Osteoblast (primary cell): ENCODE measurements at regions not wholly inside any gene's neighbourhood (a gene's known extent, or its start where the extent isn't known, plus 50 kb on each side); places are given as distances from the start of the nearest gene placed in this dataset.
A peak's percentile ranks its signal among the peaks of the same experiment; 100 is the strongest.

ENCODE experiments used
- DNase-seq: peaks from one replicate; pipeline ENCODE4 v3.0.0; 2011; ENCODE audit warnings: low spot score, mixed read lengths; ENCODE audit not compliant: insufficient read length; ENCODE audit errors: missing footprints
- H2AFZ ChIP-seq: 2 replicates; pipeline ENCODE4 v1.6.0; 2011; ENCODE audit warnings: mild to moderate bottlenecking, low read length
- H3K27ac ChIP-seq: 2 replicates; pipeline ENCODE4 v1.5.1; 2011; ENCODE audit warnings: mild to moderate bottlenecking, low read depth, low read length, moderate library complexity
- H3K27me3 ChIP-seq: 2 replicates; pipeline ENCODE4 v1.6.0; 2012; ENCODE audit warnings: mild to moderate bottlenecking, control low read depth, inconsistent platforms, low read length, moderate library complexity; ENCODE audit not compliant: insufficient read depth
- H3K36me3 ChIP-seq: 2 replicates; pipeline ENCODE4 v1.5.1; 2011; ENCODE audit warnings: mild to moderate bottlenecking, low read length, control low read depth, moderate library complexity; ENCODE audit not compliant: insufficient read depth
- H3K4me1 ChIP-seq: 2 replicates; pipeline ENCODE4 v1.5.1; 2011; ENCODE audit warnings: mild to moderate bottlenecking, low read length, control low read depth, moderate library complexity; ENCODE audit not compliant: insufficient read depth
- H3K4me2 ChIP-seq: 2 replicates; pipeline ENCODE4 v1.6.0; 2011; ENCODE audit warnings: mild to moderate bottlenecking, low read length; ENCODE audit not compliant: insufficient read depth
- H3K4me3 ChIP-seq: fragments of 200-600 bp; sonication (generic); 3 replicates; pipeline ENCODE4 v1.5.1; 2012; ENCODE audit warnings: mild to moderate bottlenecking, low read length, inconsistent platforms; ENCODE audit not compliant: insufficient read depth
- H3K79me2 ChIP-seq: 2 replicates; pipeline ENCODE4 v1.6.0; 2012; ENCODE audit warnings: mild to moderate bottlenecking, low read length, control low read depth, inconsistent platforms; ENCODE audit not compliant: insufficient read depth
- H3K9me3 ChIP-seq: 2 replicates; pipeline ENCODE4 v1.5.1; 2011; ENCODE audit warnings: low read depth, low read length, control low read depth
- H4K20me1 ChIP-seq: 2 replicates; pipeline ENCODE4 v1.6.0; 2012; ENCODE audit warnings: mild to moderate bottlenecking, low read length, control low read depth; ENCODE audit not compliant: insufficient read depth
- TF ChIP-seq, protein P1 (sequence below): IDR thresholded peaks from 2 replicates; pipeline ENCODE4 v1.5.1; 2011; ENCODE audit warnings: mild to moderate bottlenecking, low read depth, low read length, moderate library complexity; ENCODE audit errors: extremely low read depth

DNA sequence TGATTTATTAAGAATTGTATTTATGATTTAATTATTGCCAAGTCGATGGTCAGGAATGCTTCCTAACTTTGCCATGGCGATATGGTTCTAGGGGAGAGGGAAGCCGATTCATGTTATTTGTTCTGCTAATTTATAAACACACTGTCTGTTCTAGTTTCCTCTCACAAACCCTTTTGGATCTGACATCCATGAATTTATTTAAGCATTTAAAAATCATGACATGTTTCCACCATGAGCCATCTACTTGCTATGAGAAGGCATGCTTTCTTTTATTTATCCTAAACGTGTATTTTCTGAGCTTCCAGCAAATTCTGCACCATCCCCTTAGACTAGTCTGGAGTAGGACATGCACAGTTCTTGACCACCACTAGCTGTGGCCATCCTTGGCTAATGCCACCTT, 136.6 kb upstream of the STC2 start:
- DNase-seq, result no peak
- TF ChIP-seq, protein P1, sequence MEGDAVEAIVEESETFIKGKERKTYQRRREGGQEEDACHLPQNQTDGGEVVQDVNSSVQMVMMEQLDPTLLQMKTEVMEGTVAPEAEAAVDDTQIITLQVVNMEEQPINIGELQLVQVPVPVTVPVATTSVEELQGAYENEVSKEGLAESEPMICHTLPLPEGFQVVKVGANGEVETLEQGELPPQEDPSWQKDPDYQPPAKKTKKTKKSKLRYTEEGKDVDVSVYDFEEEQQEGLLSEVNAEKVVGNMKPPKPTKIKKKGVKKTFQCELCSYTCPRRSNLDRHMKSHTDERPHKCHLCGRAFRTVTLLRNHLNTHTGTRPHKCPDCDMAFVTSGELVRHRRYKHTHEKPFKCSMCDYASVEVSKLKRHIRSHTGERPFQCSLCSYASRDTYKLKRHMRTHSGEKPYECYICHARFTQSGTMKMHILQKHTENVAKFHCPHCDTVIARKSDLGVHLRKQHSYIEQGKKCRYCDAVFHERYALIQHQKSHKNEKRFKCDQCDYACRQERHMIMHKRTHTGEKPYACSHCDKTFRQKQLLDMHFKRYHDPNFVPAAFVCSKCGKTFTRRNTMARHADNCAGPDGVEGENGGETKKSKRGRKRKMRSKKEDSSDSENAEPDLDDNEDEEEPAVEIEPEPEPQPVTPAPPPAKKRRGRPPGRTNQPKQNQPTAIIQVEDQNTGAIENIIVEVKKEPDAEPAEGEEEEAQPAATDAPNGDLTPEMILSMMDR, result no peak
- H3K9me3 ChIP-seq, result no peaks in the 10 kb centered on the region
- no peaks in the 10 kb centered on the region for H3K27me3 ChIP-seq
- peaks cover 5% of the 10 kb centered on the region for H3K4me1 ChIP-seq
- H3K79me2 ChIP-seq, result no peaks in the 10 kb centered on the region
- H3K36me3 ChIP-seq, result no peaks in the 10 kb centered on the region
- no peak overlapping the region for H3K27ac ChIP-seq
- no peak overlapping the region for H2AFZ ChIP-seq
- no peak overlapping the region for H3K4me3 ChIP-seq
- no peaks in the 10 kb centered on the region for H4K20me1 ChIP-seq
- no peak overlapping the region for H3K4me2 ChIP-seq

DNA sequence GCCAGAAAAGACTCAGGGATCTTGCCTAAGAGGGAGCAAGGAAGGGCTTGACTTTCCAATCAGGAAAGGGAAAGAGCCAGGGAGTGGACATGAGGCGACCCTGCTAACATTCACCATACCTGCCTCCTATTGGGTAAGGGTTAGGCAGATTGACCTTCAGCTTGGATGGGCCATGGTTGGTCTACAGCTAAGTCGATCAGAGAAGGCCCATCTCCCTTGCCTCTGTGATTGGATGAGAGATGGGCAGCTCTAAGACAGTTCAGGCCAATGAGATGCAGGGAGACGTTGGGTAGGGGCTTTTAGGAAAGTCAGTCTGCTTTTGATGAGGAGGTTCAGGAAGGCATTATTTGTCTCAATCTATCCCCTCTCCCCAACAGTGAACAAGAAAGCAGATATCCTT, 135.0 kb upstream of the STC2 start:
- H3K79me2 ChIP-seq, result no peaks in the 10 kb centered on the region
- H3K4me2 ChIP-seq, result no peak overlapping the region
- no peak overlapping the region for H3K27ac ChIP-seq
- H3K4me3 ChIP-seq, result no peak overlapping the region
- H3K9me3 ChIP-seq, result no peaks in the 10 kb centered on the region
- H3K36me3 ChIP-seq, result no peaks in the 10 kb centered on the region
- H4K20me1 ChIP-seq, result no peaks in the 10 kb centered on the region
- TF ChIP-seq, protein P1, result no peak
- peaks cover 7% of the 10 kb centered on the region for H3K4me1 ChIP-seq
- no peaks in the 10 kb centered on the region for H3K27me3 ChIP-seq
- DNase-seq, result no peak
- no peak overlapping the region for H2AFZ ChIP-seq

DNA sequence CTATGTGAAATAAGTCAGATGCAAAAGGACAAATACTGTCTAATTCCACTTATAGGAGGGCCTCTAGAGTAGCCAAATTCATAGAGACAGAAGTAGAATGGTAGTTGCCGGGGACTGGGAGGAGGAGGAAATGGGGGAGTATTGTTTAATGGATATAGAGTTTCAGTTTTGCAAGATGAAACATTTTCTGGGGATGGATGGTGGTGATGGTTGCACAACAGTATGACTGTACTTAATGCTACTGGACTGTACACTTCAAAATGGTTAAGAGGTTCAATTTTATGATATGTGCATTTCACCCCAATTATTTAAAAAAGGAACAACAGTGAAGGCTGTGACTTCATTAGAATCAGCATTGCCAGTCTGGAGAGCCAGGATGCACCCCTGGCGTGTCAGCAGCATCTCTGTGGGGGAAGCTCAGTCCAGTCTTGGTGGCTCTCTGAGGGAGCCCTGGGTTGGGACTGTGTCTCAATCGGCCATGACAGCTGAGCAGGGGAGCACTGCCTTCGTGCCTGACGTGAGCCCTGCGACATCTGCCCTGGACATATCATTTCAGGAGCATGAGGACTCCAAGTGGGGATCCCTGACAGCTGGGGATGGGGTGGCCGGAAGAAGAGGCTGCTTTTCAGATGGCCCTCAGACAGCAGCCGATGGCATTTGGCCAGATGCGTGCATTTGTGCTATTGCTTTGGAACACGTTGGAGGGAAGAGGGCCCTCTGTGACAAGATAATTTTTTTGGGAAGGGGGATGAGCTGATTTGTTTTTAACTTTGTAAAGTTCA, 130.8 kb upstream of the STC2 start:
- TF ChIP-seq, protein P1, result no peak
- H3K4me2 ChIP-seq, result peak overlapping the region; percentile 20
- H3K79me2 ChIP-seq, result no peaks in the 10 kb centered on the region
- H3K36me3 ChIP-seq, result no peaks in the 10 kb centered on the region
- H3K27me3 ChIP-seq, result no peaks in the 10 kb centered on the region
- no peaks in the 10 kb centered on the region for H4K20me1 ChIP-seq
- no peaks in the 10 kb centered on the region for H3K9me3 ChIP-seq
- no peak overlapping the region for H3K4me3 ChIP-seq
- peaks cover 44% of the 10 kb centered on the region for H3K4me1 ChIP-seq
- DNase-seq, result no peak
- H2AFZ ChIP-seq, result peak overlapping the region; percentile 73
- H3K27ac ChIP-seq, result peak overlapping the region; percentile 98

DNA sequence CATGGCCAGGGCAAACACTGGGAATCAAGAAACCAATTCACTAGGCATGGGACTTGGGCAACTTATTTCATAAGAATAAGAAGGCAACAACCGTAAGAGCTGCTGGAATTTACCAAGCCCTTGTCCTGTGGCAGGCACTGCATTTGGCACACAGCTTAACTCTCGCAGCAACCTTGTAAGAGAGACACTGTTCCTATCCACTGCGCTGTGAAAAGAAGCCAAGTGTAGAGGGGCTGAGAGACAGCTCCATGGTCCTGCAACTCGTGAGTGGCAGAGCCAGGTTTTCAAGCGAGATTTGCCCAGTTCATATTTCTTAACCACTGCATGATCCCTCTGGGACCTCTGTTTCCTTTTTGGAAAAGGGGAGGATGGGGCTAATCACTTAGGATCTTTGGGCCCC, 129.3 kb upstream of the STC2 start:
- DNase-seq, result no peak
- Histone ChIP-seq H3K36me3 (no peaks in the 10 kb centered on the region), H3K4me3 (no peak overlapping the region), H3K79me2 (no peaks in the 10 kb centered on the region), H4K20me1 (no peaks in the 10 kb centered on the region), H3K27ac (peak overlapping the region; percentile 98), H3K4me1 (peaks cover 58% of the 10 kb centered on the region), H3K27me3 (no peaks in the 10 kb centered on the region), H3K4me2 (peak overlapping the region; percentile 19), H3K9me3 (no peaks in the 10 kb centered on the region), H2AFZ (peak overlapping the region; percentile 4)
- TF ChIP-seq, protein P1, result no peak
